Peyer's patch (tissue), 4 donors: ENCODE measurements at regions not wholly inside any gene's neighbourhood (a gene's known extent, or its start where the extent isn't known, plus 50 kb on each side); places are given as distances from the start of the nearest gene placed in this dataset.

Experiments
- CTCF ChIP-seq, 6 experiments: fragments of 450-650 bp in 4 of 6; fragments of 200-600 bp in 2 of 6; sonication (generic) in 1 of 6; IDR thresholded peaks; one replicate each; pipeline ENCODE4 v1.5.1; 2017 to 2019; ENCODE audit warnings: antibody characterized with exemption in 6 of 6, mild to moderate bottlenecking in 3 of 6, moderate library complexity in 1 of 6
- POLR2A ChIP-seq, 2 donors: fragments of 450-650 bp; IDR thresholded peaks; one replicate each; pipeline ENCODE4 v1.5.1; 2017; ENCODE audit warnings: antibody characterized with exemption in 2 of 2, mild to moderate bottlenecking in 2 of 2, moderate library complexity in 2 of 2

DNA sequence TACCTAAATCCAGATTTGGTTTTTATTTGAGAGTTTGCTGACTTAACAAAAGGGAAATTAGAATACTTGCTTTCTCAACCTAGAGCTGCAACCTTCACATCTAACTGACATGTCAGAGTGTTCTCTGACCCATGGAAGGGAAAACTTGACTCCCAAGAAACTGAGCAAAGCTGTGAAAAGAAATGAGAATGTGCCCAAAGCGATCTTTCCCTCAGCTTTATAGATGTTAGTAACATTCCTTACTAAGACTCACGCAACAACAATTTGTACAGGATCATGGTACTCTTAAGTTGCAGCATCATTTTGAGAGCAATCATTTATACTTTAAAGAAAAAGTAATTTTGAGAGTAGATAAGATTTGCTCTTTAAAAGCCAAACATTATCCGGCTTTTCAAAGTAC lies 117.0 kb upstream of the FBXL7 start:
- TF ChIP-seq POLR2A (IDR thresholded peaks at IDR 0.05) (no peak), CTCF (IDR thresholded peaks at IDR 0.05) (no peak)
